ENCODE measurements at regions not wholly inside any gene's neighbourhood (a gene's known extent, or its start where the extent isn't known, plus 50 kb on each side); places are given as distances from the start of the nearest gene placed in this dataset.
A peak's percentile ranks its signal among the peaks of the same experiment; 100 is the strongest.

DNA sequence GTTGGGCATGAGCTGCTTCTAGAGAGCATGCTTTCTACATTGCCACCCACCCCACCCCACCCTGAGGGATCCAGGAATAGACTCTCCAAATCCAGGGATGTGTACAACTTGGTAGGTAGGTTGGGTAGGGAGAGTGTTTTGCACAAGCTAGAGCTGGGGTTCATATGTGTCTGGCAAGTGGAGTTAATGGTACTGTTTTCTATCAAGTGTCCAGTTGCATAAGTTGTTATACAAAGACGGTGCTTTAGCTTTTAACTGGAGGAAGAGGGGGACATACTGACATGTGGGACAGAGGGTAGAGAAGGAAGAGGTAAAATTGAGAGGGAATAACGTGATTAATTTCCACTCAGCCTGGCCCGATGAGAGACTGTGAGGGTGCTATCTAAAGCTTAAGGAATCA, 51.0 kb upstream of the TNC start:
- no peak for DNase-seq

DNA sequence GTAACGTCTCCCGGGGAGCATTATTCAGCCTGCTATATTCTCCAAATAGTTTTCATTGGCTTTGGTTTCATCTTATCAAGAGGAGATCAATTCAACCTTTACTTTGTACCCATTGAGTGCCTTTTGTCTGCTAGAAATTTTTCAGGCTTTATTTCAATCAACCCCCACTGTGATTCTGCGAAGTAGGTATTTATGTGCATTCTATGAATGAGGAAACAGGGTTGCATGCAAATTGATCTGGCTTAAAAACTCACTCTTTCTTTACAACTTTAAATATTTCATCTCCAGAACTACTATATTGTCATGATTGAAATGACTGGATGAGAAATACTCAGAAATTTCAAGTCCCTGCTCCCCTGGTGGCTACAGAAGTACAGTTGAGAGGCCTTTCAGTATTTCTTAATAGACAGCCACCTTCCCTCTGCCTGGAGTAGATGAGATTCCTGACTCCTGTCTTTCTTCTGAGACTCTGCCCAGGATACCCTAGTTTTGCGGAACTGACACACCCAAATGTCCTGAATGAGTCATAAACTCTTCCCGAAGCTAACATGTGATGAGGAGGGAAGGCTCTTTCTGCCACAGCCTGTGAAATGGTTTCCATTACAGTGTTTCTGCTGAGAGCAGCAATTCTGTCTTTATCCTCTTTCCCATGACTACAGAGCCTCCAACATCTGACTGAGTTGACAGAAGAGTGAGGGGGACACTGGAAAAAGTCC, 52.6 kb upstream of the TNC start:
- no peak for DNase-seq

DNA sequence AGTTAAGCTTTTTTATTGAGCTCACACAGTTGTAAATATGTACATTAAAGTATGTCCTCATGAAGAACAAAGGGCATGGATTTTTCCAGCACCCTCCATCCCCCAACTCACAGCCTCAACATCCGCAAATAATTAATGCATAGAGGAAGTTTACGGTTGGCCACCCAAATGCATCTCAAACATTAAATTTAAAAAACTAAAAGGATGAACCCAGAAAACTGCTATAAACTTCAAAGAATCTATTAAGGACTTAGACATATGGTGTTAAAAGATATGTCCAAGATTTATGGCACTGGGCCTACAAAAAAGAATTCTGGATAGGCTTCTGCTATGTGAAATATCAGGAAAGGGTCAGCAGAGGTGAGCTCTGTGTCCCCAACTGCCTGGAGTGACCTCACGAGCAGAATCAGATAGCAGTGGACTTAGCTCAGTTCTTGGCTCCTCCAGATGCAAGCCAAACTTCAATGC, 54.0 kb upstream of the TNC start:
- no peak for DNase-seq

DNA sequence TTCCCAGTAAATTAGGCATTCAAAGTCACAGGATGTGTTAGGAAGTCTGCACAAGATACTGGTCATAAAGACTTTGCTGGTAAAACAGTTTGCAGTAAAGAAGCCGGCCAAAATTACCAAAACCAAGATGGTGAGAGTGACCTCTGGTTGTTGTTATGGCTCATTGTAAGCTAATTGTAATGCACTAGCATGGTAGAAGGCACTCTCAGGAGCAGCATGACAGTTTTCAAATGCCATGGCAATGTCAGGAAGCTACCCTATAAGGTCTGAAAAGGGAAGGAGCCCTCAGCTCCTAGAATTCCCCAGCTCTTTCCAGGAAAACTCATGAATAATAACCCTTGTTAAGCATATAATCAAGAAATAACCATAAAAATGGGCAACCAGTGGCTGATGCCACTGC, 64.3 kb upstream of the TNC start:
- no peak for DNase-seq

DNA sequence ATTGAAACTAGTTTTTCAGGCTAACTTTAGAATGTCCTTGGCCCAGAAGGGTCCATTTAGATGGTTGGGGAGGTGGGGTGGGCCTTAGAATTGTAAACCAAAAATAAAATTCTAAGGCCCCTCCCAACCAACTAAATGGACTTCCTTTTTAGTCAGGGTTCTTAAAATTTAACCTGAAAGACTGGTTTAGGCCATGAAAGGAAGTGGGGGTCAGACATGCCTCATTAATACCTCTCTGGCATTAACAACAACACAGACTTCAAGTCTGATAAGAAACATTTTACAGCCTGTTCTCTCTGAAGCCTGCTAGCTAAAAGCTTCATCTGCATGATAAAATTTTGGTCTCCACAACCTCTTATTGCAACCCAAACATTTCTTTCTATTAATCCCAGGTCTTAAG, 65.5 kb upstream of the TNC start:
- no peak for DNase-seq

DNA sequence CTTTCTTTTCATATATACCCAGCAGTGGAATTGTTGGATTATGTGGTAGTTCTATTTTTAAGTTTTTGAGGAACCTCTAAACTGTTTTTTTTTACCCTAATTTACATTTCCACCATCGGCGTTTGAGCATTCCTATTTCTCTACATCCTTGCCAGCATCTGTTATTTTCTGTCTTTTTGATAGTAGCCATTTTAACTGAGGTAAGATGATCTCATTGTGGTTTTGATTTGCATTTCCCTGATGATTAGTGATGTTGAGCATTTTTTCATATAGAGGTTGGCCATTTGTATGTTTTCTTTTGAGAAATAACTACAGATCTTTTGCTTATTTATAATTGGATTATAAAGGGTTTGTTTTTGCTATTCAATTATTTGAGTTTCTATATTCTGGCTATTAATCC, 71.7 kb upstream of the TNC start:
- no peak for DNase-seq

DNA sequence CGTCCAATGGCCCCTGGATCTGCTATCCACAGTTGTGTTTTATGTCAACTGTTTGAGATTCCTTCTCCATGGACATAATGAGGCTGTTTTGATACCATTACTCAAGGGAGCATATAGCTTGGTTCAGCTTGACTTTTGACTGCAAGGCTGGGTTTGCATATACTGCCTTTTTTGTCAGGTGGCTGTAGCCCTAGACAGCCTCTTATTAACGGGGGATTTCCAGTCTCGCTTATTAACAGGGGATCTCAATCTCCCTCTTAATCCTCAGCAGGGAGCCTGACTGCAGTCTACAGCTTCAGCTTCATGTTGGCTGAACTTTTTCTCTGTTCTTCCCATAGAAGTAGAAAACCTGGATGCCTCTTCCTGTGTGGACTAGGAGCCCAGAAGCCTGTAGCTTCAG, 73.7 kb upstream of the TNC start:
- no peak for DNase-seq

DNA sequence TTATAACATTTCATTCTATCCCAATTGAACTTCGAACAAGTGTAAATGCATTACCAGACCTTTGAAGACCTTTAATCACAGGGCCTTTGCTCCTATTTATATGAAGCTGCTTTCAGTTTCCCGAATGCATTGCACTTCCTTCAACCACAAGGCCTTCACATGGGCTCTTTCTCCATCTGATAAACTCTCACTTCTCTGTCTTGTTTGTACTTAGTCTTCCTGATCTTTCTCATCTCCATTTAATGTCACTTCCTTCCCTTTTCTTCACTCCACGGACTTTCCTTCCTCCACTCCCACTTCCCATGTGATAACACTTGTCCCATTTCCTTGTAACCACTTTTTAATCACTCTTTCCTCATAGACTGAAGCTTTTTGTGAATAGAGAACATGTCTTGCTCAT, 74.3 kb upstream of the TNC start:
- no peak for DNase-seq

DNA sequence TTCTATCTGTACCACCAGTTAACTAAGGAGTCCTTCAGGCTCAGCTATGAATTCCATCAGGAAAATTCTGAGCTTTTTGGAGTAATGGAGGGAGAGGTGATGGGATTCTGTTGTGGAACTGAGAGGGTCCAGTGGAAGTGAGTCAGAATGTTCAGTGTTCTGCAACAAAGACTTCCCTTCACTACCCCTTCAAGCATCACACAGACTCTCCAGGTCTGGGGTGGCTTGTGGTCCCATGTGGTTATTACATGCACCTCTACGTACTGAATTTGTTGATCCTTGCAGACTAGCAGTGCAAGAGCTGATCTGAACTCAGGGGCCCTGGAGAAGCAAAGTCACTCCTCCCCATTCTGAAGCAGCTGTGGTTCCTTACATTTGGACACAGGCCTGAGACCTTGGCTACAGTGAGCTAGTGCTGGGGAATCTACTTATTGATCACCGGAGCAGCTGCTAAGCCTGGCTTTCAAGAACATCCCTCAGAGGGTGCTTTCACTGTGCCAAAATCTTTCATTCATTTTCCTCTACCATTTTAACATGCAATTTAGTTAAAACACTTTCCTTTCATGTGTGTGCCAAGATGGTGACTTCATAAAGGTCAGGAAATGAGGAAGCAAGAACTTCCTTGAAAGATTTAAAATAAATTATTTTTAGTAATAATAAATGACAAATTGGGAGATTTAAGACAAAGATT, 75.0 kb upstream of the TNC start:
- DNase-seq: no peak

DNA sequence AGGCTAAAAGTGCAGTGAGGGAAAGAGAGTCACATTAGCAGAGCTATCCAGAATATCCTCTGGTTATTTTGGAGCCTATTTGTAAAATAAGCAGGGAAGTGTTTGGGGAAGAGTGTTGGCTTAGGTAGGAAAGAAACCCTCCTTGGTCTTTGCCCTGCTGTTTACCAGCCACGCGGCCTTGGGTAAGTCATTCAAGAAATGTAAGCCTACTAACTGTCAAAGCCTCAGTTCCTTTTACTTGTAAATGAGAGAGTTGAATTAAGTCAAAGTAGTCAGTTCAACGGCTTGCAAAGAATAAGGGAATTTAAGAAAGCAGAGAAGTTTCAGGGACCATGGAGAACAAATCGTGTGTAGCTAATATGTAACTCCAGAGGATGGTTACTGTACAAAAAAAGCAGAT, 75.8 kb upstream of the TNC start:
- no peak for DNase-seq

DNA sequence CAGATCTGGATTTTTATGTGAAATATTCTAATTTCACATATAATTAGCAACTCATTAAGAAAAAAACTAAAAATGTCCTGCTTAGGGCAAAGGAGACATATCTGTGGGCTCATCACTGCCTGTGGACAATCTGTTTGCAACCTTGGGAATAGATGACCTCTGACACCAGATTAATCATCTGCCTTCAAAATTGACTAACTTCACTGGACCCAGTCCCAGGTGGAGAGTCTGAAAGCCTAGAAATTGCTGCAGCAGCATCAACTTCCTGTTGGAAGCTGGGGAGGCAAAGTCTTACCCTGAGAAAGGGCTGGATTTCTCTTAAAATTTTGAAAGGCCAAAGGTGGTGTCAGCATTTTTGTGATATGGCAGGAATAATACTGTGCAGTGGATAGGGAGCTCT, 76.3 kb upstream of the TNC start:
- no peak for DNase-seq

DNA sequence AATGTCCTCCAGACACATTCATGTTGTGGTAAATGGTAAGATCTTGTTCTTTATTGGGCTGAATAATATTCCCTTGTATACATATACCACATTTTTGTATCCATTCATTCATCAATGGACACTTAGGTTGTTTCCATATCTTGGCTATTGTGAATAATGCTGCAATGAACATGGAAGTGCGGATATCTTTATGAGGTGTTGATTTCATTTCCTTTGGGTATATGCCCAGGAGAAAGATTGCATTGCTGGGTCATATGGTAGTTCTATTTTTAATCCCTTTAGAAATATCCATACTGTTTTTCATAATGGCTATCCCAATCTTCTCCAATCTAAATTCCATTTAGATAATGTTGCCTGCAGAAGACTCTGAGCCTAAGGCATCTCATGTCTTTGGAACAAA, 78.0 kb upstream of the TNC start:
- no peak for DNase-seq

DNA sequence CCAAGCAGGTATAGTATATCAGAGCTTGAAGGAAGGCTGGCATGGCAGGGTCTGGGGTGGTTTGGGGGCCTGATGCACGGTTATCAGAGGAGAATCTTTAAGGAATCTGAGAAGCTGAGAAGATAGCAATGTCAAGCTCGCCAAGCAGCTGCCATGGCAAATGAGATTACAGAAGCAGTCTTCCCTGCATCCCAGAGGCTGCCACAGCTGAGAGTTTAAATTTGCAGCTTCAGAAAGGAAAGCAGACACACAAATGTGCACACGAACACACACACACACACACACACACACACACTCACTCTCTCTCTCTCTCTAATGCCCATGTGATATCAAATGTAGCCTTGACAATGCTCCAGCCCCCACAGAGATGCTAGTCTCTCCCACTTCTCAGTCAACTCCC, 79.0 kb upstream of the TNC start:
- no peak for DNase-seq

DNA sequence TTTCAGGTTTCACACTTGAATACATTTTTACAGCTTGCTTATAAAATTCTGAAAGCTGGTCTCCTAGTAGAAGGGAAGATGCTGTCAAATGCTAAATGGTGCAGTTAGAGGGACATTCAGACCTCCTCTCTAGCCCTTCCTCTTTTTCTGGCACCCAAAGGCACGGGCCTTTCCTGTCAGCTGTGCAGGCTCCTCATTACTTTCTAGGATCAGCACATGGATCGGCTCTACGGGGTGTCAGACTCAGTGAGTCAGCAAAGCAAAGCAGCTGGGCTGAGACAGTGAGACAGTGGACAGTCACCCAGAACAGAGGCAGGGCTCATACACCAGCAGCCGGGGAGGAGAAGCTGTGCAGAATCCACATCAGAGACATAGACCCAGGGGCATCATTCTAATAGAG, 80.0 kb upstream of the TNC start:
- DNase-seq: peak; percentile 53

DNA sequence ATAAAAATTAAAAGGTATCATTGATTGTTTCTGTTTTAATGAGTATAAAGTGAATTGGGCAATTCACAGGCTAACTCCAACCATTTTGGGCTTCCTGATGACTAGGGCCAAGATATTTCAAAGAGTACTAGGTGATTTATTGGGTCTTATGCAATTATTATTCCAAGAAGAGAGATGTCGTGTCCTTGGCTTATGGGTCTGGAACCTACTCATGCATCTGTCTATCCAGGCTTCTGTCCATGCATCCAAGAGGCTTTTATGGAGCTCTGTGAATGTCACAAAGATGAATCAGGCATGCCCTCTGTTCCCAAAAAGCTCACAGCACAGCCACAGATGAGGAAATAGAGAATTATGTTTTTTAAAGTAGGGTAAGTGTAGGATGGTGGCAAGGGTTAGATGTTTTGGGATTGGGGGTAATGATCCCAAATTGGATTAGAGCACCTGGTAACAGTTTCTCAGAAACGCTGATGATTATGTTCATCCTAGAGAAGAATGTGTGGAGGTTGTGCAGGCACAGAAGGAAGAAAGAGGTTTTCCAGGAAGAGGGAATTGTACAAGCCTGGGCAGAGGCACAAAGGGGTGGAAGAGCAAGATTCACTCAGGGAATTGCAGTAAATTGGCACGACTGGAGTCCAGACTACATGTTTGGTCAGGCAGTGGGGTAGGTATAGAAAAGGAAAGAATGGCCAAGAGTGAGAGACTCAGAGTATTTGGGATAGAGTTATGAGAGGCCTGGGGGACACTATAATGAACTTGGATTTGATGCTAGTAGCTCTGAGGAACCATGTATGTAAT, 83.0 kb upstream of the TNC start:
- DNase-seq: no peak

DNA sequence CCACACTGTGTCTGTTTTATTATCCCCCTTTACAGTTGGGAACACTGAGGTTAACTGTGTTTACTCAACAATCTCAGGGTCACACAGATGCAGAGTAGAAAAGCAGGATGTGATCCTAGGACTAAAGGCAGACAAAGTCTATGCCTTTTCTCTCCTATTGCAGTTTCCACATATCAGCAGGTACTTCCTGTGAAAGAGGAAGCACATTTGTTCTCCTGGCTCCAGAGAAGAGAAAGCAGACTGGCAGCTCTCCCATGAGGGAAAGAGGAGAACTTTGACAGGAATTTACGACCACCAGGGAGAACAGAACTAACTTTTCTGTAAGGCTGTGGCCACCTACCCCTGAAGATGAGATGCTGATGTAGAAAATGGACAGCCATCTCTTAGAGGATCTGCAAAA, 84.2 kb upstream of the TNC start:
- no peak for DNase-seq

DNA sequence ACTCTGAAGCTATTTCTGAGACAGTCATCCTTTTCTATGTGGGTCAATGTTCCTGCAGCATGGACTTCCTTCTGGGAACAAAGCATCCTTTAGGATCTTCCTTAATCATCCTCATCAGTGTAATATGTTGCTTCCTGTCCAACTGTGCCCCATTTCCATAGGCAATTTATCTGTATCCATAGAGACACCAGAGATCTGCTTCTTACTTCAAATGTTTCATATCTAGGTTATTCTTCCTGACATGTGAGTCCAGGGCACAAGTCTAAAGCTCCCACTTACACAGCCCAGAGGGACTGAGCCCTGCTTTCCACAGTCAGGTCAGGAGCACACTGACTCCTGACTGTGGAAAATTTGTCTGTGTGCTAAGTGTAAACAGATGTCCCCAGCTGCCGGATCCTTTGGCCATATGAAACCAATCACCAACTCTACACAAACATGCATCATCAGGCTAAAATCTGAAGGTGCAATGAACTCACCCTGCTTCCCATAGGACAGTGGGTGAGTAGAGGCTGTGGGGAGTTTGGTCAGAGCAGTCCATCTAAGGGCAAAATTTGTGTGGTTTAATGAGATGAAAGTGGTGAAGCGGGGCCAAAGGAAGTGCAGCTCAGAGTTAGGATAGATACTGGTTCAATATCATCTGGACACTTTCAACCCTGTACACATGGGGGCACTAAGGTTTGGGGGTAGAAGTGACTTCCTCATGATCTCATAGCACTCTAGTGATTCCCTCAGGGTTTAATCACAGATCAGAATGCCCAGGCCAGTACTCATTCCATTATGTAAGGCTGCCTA, 85.2 kb upstream of the TNC start:
- DNase-seq: peak; percentile 62

DNA sequence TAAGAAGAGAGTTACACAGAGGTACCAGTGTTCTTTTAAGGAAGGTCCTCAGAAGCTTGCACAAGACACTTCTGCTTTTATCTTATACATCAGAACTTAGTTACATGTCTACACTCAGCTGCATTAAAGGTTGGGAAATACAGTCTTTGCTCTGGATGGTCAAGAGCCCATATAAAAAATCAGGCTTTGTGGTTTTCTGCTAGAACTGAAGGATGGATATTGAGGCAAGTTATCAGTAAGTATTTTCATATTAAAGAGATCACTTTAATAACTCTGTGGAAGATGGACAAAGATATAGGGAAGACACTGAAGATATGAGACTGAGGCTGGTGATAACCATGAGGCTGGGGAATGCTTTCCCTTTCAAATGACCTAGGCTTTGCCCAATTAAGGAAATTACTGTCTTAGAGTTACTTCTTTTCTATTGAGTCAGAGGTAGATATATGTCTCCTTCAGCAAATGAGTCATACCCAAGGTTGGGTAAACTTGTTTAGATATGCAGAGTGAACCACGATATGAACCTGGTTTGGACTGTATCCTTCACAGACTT, 87.0 kb upstream of the TNC start:
- DNase-seq: no peak

DNA sequence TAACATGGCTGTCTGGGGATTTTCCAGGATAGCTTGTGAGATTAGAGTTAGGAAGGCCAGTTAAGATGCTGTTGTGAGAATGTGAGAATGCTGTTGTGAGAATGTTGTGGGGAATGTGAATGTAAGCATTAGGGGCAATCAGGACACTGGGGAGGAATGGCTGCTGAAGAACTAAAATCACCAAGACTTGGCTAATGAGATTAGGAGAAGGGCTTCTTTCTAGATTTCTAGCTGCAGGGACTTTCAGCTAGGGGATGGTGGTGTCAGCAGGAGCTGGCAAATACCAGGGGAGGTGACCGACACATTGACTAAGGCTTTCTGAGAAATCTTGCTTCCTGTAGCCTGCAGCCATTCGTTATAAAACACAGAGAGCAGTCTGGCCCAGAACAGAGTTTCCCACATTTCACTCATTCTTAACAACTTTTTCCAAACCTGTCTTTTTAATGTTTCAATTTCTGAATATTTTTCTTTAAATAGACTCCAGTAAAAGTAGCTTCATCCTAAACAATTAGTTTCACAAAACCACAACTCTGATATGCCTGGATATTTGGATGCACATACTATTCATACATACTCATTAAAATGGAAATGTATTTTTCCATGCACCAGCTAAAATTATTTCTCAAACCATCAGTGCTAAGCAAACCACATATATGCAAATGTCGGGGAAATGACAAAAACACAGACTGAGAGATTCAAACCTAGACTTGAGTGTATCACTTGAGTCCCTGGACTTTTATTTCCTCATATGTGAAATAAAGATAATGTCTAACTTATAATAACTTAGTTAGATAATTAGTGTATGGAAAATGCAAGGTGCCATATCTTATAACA, 89.3 kb upstream of the TNC start:
- no peak for DNase-seq

DNA sequence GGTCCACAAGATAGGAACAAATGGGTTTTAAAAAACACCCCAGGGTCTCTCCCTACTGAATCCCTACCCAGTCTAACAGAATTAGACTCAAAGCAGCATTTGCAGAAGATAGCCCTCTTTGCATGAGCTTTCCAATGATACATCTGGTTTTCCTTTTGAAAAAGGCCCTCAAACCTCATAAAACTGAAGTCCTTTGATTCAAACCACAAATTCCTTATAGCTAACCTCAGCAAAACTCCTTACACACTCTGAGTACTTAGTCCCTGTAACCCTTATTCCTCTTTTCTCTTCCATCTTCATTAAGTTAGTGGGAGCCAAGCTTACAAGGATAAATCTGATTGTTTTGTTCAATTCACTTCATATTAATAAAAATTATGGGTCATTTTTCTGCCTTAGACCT, 90.5 kb upstream of the TNC start:
- DNase-seq: no peak

DNA sequence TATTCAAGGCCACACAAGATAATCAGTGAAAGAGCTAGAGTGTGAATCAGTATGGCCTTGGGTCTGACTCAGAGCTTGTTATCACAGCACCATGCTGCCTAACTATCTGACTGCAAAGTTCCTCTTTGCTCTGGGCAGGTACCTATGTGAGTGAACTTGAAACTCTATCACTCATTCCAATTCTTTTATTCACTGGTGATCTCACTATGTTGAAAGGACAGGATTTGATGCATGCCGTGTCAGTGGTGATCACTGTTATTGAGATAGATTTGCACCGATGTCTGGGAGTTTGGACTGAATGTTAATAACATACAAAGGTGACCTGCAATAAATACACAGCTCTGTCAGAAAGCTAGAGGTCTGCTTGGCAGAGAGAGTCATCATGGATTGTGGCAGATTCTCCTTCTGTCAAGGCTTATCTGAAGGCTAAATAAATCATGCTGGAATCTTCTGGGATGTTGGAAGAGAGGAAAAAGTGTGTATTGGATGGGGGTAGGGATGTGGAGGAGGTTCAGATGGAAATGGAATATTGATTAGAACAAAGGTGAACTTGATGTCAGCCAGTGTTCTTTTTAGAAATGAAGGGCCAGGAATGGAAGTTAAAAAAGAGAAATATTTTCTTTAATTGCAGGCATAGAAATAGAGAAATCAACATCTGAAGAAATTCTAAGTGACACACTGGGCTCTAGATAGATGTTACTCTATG, 91.8 kb upstream of the TNC start:
- DNase-seq: no peak
